Kidney capillary endothelial cell (primary cell): ENCODE measurements at regions not wholly inside any gene's neighbourhood (a gene's known extent, or its start where the extent isn't known, plus 50 kb on each side); places are given as distances from the start of the nearest gene placed in this dataset.
"Not testable (repeated sequence)": the region's sequence is repeated elsewhere in the genome, so short reads cannot be mapped to it uniquely, and the experiment has no call there.

Experiments
- DNase-seq: peaks from one replicate; pipeline ENCODE4 v3.0.0-alpha.2; 2018; ENCODE audit warnings: low spot score

DNA sequence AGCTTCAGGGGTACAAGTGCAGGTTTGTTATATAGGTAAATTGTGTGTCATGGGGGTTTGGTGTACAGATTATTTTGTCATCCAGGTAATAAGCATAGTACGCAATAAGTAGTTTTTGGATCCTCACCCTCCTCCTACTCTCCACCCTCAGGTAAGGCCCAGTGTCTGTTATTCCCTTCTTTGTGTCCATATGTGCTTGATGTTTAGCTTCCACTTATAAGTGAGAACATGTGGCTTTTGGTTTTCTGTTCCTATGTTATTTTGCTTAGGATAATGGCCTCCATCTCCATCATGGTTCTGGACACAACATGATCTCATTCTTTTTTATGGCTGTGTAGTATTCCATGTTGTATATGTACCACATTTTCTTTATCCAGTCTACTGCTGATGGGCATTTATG lies 298.4 kb downstream of the LIG4 start:
- not testable (repeated sequence) for DNase-seq

DNA sequence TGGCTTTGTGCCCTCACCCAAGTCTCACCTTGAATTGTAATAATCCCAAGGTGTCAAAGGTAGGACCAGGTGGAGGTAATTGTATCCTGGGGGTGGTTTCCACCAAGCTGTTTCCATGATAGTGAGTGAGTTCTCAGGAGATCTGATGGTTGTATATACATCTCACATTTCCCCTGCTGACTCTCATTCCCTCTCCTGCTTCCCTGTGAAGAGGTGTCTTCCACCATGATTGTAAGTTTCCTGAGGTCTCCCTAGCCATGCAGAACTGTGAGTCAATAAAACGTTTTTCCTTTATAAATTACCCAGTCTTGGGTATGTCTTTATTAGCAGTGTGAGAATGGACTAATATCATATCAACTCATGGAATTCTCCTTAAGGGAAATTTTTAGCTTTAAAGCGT lies 302.6 kb downstream of the LIG4 start:
- no peak for DNase-seq

DNA sequence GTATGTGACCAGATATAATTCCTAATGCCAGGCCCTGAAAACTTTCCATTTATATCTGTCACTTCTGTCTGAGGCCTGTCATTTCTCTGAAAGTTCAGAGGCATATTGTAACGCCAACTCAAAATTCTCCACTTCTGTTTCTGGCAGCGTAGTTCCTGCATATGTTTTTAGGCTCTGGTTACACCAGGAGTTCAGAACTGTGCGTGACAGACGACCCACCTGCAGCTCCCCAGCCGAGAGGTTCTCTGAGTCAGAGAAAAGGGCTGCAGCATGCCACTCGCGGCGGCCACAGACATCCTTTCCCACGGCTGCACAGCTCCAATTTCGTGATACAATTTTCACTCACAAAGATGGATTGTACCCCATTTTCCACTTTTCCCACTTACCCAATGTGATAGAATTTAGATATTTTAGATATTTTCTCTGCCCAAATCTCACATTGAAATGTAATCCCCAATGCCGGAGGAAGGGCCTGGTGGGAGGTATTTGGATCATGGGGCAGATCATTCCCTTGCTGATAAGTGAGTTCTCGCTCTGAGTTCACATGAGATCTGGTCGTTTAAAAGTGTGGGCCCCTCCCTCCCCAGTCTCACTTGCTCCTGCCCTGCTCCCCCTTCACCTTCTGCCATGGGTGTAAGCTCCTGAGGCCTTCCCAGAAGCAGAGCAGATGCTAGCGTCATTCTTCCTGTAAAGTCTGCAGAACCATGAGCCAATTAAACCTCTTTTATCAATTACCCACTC lies 308.1 kb downstream of the LIG4 start:
- no peak for DNase-seq

DNA sequence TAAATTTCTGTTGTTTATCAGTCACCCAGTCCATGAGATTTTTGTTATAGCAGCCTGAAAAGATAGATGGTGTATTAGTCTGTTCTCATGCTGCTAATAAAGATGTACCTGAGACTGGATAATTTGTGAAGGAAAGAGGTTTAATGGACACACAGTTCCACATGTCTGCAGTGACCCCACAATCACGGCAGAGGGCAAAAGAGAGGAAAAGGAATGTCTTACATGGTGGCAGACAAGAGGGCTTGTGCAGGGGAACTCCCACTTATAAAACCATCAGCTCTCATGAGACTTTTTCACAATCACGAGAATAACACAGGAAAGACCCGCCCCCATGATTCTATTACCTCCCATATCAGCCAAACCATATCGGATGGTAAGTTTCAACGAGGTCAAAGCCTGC lies 309.2 kb downstream of the LIG4 start:
- DNase-seq = no peak

DNA sequence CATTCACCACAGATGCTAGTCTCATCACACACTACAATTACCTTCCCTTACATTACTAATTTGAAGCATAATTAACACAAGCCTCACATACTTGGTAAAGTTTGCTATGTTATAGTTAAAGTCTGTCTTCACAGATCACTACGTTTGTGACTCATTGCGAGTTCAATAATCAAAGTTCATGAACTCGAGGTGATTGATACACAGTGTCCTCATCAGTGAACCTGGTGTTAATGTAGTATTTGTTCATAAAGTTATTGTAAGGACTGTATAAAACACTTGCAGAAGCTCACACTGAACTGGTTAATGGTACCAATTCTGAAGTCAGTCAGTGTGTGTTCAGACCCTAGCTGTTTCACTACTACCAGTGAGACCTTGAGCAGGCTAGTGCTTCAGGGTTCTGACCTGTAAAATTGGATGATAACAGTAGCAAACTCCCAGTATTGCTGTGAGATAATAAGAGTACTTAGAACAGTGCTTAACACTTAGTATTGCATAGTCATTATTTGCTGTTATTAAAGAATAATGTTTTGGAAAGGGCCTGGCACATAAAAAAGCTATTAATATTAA lies 313.3 kb downstream of the LIG4 start:
- no peak for DNase-seq

DNA sequence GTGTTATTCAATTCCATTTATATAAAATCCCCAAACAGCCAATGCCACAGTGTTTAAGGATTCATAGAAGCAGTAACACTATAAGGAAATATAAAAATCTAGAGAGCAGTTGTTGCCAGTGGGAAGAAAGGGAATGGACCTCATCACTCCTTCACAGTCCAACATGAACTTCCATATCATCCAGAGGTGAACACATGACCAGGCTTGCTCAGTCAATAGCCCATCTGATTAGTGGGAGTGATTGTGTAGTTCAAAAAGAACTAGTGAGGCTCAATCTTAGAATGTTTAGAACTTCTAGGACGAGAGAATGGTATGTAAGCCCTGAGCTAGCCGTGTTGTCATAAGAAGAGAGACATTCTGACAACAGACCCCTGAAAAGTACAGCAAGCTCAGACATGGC lies 314.1 kb downstream of the LIG4 start:
- DNase-seq = no peak

DNA sequence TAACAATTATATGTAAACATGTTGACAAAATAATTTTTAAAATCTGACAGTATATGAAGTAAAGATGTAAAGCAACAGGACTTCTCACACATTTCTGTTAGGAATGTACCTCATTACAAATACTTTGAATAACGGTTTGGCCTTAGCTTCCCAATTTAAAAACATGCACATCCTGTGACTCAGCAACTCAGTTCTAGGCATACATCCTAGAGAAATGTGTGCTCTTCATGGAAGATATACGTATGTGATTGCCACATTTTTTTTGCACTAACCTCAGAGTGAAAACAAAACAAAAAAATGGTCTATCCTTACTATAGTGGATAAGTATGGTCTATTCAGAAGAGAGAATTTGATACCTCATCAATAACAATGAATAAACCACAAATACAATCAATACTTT lies 314.6 kb downstream of the LIG4 start:
- DNase-seq = no peak

DNA sequence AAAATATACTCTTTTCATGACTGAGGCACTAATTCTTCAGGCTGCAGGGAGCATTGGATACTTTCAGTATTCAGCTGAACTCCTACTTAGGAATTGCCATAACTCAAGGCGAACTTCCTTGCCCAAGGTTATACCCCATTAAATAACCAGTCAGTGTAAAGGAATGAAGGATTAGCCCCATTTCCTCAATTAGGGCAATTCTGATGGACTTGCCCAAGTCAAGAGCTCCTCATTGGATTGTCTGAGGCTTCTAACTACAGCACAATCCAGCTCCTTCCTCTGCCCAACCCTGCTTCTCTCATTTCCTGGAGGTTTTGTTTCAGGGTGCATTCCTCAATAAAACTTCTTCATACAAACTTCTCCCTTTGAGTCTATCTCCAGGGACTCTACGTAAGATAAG lies 329.2 kb downstream of the LIG4 start:
- DNase-seq = no peak

DNA sequence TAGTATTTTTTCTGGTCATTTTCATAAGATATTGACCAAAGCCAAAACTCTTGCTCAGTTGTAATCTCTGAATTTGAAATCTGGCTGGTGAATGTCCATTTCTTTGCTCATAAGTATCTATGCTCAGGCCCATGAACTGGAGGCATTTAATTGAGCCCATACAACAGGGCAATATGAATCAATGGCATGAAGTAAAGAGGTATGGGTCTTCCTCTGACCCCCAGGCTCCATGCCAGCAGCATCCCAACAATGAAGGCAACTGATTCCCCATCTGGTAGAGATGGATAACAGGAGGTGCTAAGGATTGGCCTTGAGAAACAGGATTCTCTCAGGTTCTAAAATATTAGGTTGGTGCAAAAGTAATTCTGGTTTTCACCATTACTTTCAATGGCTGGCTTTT lies 330.8 kb downstream of the LIG4 start:
- DNase-seq = no peak

DNA sequence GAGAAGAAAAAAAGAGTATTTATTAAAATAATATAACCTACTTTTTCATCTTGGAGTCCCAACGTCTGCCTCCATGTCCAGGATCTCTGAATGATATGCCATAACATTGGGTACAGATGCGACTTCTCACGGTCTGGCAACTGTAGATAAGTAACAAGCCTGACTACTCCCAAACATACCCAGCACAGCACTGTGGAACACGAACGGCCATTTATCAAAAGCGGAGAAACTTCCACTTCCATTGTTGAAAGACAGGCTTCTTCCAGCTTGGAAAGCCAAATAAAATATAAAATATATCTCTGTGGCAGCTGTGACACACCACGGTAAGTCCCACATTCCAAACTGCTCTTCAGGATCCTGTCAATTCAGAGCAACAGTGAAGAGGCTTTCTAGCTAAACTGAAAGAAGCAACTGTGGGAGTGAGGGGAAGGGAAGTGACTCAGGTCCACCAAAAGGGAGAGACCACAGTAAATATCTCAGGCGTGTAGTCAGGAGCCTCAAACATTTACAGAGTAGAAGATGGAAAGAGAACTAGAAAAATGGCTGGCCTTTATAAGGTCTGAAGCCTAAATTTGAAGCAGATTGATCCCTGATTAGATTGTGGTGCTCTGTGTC lies 331.7 kb downstream of the LIG4 start:
- peak; percentile 43 for DNase-seq

DNA sequence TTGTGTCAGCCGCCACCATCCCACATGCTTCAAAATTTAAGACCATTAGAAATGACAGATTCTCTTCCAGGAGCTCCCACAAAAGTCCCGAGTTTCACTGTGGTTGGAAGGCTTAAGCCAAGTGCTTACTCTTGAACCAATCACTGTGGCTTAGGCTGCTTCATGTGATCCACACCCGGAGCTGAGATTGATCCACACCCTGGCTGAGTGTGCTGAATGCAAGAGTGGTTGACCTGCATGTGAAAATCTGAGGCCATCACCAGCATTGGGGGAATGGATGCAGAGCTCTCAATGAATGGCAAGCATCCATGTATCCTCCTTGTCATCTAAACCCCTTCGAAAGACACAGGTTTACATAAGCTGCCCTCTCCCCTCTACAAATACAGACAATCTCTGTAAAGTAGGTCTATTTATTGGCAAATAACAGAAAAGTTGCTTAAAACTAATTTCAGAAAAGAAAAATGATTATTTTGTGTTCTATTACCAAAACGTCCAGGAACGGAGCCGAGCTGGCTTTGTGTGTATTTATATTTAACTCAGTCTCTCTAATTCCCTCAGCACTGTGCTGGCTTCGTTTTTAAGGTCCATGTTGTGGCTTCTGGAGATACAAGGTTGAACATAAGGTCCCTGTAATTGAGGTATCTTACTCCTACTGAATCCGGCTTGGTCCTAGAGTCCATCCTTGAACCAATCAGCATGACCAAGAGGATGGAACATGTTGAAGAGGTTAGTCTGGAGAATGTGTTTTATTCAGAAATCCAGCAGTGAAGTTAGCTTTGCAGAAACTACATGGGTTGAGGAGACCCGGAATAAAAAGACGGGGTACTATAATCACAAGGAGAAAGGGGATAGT lies 332.4 kb downstream of the LIG4 start:
- DNase-seq = no peak

DNA sequence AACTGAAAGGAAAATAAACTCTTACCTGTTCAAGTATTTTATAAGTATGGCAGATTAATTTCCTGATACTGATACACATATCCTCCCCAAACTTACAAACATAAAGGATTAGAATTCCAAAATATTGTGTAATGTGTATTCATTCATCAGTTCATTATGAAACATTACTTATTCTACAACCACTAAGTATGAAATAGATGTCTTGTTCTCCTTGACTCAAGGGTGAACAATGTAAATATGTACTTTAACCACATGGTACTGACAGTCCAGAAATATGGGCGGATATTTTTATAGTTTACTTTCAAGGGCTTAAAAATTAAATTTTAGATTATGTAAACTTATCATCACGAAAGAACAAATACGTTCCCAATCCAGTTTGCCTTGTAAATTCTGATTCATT lies 334.0 kb downstream of the LIG4 start:
- no peak for DNase-seq

DNA sequence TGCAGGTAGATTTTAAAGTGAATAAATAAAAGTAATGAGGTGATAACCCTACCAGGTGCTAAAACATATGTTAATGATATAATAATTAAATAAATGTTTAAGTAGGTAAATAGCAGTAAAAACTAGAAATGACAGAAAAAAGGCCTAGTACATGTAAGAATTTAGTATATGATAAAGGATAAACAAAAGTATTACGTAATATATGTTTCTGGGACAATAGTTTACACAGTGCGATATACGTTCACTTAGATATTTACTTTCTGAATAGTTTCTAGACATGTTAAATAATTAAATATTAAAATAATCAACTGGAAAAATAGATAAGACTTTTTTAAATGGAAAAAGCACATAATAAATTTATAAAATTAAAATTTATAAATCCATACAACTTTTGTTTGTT lies 340.9 kb downstream of the LIG4 start:
- no peak for DNase-seq

DNA sequence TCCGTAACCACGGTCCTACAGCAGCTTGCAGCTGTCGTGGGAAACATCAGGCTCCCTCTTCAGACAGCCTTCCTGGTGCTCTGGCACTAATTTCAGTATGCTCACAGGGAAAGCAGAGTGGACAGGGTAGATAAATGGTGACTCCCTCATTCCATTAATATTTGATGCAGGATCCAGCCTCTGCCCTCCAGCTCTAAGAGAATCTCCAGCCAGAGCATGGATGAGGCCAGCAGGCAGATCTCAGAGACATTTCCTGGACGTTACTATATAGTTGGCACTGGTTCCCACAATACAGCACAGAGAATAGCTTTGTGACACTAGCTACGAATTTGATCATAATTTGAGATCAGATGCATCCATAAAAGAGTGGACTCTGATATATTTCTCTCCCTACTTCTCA lies 341.4 kb downstream of the LIG4 start:
- DNase-seq = no peak

DNA sequence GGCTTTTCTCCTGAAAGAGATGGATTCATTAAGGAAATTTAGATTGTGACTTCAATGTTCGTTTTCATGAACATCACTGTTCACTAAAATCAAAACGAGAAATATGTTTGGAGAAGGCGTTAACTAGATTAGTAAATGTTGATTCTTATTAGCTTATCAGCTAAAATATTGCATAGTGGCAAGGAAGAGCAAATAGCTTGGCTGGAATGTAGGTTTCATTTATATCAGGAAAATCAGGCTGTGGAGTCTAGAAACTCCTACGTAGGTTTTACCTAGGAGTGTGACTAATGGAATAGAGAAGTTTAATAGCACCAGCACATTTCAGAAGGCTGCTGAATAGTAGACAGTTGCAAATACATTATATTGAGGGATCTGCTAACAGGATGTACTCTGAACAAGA lies 344.9 kb downstream of the LIG4 start:
- no peak for DNase-seq

DNA sequence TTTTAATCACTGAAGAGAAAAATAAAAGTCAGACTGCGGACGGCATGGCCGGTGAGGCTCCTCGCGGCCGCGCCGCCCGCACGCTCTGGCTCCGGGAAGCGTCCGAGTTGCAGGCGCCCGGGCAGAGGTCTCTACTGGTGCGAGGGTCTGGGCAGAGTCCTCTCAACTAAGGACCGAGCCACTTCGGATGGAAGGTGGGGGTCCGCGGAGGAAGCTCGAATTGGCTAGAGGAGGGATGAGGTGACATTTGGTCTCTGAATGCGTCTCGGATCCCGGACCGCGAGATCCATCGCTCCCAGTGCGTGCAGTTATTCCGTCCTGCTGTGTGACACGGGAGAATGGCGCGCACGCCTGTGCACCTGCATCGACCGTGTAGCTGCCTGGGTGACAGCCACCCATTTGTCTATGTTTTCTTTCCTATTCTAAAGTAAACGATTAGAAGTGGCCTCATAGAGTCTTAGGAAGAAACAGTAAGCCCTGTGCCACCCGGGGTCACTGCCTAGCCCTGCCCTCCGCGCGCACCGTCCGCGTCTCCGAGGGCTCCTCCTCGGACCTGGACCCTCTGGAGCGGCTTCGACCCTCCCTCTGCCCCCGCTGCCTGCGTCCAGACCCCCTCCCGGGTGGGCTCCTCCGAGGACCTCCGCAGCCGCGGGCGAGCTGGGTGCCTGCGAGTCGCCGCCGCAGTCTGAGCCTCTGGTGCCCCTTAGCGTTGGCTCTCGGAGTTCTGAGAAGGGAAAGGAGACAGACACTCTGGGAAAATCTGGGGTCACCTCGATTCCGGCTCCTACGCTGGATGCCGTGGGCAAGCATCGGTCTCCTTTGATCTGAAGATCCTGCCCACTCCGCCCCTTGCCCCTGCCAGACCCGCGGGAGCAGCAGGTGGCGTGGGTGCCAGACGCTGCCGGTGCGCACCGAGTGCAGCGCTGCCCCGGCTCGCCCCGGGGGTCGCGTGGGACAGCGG lies 347.4 kb downstream of the LIG4 start:
- DNase-seq = peak; percentile 51

DNA sequence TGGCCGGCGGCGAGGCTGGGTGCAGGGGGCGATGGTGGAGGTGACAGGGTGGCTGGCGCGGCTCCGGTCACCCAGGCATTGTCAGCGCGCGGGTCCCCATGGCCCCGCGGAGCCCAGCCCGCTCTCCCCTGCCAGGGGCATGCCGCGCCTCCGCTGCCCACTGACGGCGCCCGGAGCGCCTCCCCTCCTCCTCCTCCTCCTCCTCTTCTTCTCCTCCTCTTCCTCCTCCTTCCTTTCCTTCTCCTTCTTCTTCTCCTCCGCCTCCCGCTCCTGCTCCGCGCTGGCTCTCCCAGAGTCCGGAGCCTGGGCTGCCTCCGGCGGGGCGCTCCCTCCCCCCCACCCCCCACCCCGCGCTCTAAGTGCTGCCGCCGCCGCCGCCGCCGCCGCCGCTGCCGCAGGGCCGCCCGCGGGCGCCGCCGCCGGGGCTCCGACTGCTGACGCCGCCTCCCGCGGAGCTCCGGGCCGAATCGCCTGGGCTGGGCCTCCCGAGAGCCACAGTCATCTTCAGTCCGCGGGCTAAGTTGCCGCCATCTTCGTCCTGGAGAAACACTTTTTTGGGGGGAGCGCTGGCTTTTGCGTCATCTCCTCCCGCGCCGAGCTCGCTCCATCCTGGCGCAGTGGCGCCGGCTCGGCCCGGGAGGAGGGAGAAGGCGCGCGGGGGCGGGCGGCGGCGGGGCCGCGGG lies 348.3 kb downstream of the LIG4 start:
- DNase-seq = no peak

DNA sequence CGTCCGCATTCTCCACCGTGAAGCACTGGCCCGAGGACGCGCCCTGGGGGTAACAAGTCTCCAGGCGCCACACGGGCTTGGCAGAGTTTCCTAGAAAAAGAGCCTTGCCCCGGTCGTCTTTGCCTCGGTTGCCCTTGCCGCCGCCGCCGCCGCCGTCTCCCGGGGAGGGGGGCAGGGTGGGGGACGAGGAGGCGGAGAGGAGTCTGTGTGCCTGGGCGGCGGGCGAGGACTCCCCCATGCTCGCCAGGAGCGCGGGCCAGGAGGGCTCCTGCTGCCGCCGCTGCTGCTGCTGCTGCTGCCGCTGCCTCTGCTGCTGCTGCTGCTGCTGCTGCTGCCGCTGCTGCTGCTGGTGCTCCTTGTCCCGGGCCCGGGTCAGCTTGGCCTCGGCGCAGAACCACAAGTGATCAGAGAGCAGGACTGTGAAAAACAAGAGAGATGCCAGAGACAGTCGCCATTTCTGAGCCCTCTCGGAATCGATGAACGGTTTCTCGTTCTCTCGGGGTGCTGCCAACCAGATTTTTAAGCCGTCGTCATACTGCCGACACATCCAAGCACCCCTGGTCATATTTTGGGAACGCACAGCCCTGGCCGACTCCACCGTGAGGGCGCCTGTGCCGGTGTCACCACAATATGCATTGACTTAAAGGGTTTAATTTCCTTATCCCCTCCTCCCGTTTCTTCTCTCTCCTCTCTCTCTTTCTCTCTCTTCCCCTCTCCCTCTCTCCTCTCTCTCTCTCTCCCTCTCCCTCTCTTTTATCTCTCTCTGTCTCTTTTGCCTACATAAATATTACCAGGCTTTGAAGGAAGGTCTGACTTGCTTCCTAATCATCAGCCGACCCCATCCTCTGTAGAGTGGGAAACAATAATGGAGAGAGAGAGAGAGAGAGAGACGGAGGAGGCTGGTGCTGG lies 349.1 kb downstream of the LIG4 start:
- DNase-seq = peak; percentile 44

DNA sequence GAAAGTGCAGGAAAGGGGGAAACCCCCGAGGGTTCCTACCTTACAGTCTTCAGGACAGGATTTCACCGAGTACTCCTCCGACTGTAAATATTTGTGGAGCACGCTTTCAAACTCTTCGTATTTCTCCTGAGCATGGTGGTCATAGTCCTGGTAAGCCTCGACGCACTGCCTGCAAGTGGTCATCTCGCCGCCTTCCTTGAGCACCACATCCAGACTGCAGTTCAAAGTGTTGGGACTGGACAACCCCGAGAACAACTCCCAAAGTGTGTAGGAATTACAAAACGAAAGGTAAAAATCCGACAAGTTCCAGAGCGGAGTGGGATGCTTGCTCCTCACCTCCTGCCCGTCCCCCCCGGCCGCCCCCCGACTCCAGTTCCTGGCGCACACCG lies 349.7 kb downstream of the LIG4 start:
- peak; percentile 37 for DNase-seq

DNA sequence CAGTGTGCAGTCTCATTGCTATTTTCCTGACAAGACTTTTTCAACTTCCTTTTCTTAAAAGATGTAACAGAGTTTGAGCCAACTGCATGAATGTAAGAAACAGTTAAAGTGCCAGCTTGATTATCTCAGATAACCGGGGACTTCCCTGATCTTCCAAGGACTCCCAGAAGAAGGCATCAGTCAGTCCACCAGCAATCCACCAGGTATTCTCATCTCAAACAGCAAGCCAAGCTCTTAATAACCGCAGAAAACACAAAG lies 350.1 kb downstream of the LIG4 start:
- DNase-seq = no peak
